ENCODE measurements at regions not wholly inside any gene's neighbourhood (a gene's known extent, or its start where the extent isn't known, plus 50 kb on each side); places are given as distances from the start of the nearest gene placed in this dataset.
"Not testable (repeated sequence)": the region's sequence is repeated elsewhere in the genome, so short reads cannot be mapped to it uniquely, and the experiment has no call there.

GRCh38 chr2:6073191-6074088 lies 381.3 kb downstream of the SOX11 start:
- DNase-seq = no peak

- DNase-seq = no peak
Measured at GRCh38 chr2:6074089-6074643, 382.0 kb downstream of the SOX11 start.

- no peak for DNase-seq
Measured at GRCh38 chr2:6077585-6077984, 385.4 kb downstream of the SOX11 start.

GRCh38 chr2:6078414-6078813 lies 386.2 kb downstream of the SOX11 start:
- DNase-seq = no peak

GRCh38 chr2:6079405-6079804 lies 387.2 kb downstream of the SOX11 start:
- DNase-seq = no peak

- DNase-seq = no peak
Measured at GRCh38 chr2:6080932-6081753, 389.0 kb downstream of the SOX11 start.

GRCh38 chr2:6081955-6082624 lies 389.9 kb downstream of the SOX11 start:
- no peak for DNase-seq

- DNase-seq = no peak
Measured at GRCh38 chr2:6082625-6083018, 390.4 kb downstream of the SOX11 start.

GRCh38 chr2:6083136-6083535 lies 391.0 kb downstream of the SOX11 start:
- DNase-seq = no peak

GRCh38 chr2:6089474-6089873 lies 397.3 kb downstream of the SOX11 start:
- no peak for DNase-seq

- DNase-seq = no peak
Measured at GRCh38 chr2:6103372-6103771, 411.2 kb downstream of the SOX11 start.

GRCh38 chr2:6103949-6104348 lies 411.8 kb downstream of the SOX11 start:
- DNase-seq = no peak

- no peak for DNase-seq
Measured at GRCh38 chr2:6107290-6107689, 415.1 kb downstream of the SOX11 start.

- no peak for DNase-seq
Measured at GRCh38 chr2:6109831-6110230, 417.6 kb downstream of the SOX11 start.

- DNase-seq = no peak
Measured at GRCh38 chr2:6111781-6112261, 419.6 kb downstream of the SOX11 start.

- DNase-seq = no peak
Measured at GRCh38 chr2:6113786-6114185, 421.6 kb downstream of the SOX11 start.

- DNase-seq = no peak
Measured at GRCh38 chr2:6127718-6128117, 435.5 kb downstream of the SOX11 start.

GRCh38 chr2:6139142-6139541 lies 447.0 kb downstream of the SOX11 start:
- DNase-seq = no peak

GRCh38 chr2:6139916-6140315 lies 447.7 kb downstream of the SOX11 start:
- no peak for DNase-seq

GRCh38 chr2:6140509-6140908 lies 448.3 kb downstream of the SOX11 start:
- no peak for DNase-seq

GRCh38 chr2:6143812-6144211 lies 451.6 kb downstream of the SOX11 start:
- no peak for DNase-seq

- not testable (repeated sequence) for DNase-seq
Measured at GRCh38 chr2:6147215-6147614, 455.0 kb downstream of the SOX11 start.

GRCh38 chr2:6148882-6149281 lies 456.7 kb downstream of the SOX11 start:
- DNase-seq = no peak

Measured in CD4-positive, alpha-beta T cell treated with Interleukin-15 for 1 hour (primary cell).